ENCODE measurements at regions not wholly inside any gene's neighbourhood (a gene's known extent, or its start where the extent isn't known, plus 50 kb on each side); places are given as distances from the start of the nearest gene placed in this dataset.

- ChIA-PET CTCF (no interaction called here), POLR2A (ENCODE audit: low non-redundant PET) (no interaction called here)
- TF ChIP-seq CTCF (conservative IDR thresholded peaks at IDR 0.05; ENCODE audit: low read depth) = no peak
- no peak for DNase-seq (ENCODE audit: low spot score)
- H3K27ac ChIP-seq = no peak overlapping the region
Measured at GRCh38 chr10:4754143-4754542, 71.9 kb upstream of the AKR1E2 start.

GRCh38 chr10:4751211-4751610, 74.8 kb upstream of the AKR1E2 start:
- CTCF ChIA-PET = no interaction called here
- H3K27ac ChIP-seq = no peak overlapping the region
- POLR2A ChIA-PET (ENCODE audit: low non-redundant PET) = no interaction called here
- DNase-seq (ENCODE audit: low spot score) = no peak
- TF ChIP-seq CTCF (conservative IDR thresholded peaks at IDR 0.05; ENCODE audit: low read depth) = no peak

GRCh38 chr10:4749271-4749574, 76.8 kb upstream of the AKR1E2 start:
- no peak for DNase-seq (ENCODE audit: low spot score)
- POLR2A ChIA-PET (ENCODE audit: low non-redundant PET) = no interaction called here
- no peak for TF ChIP-seq CTCF (conservative IDR thresholded peaks at IDR 0.05; ENCODE audit: low read depth)
- CTCF ChIA-PET = interaction anchor here (1.1 kb wide), 1 partner anchor 10 kb away, joined by 4 read pairs; no protein-coding TSS in a partner anchor
- H3K27ac ChIP-seq = no peak overlapping the region

GRCh38 chr10:4748491-4749270, 77.3 kb upstream of the AKR1E2 start:
- no peak for DNase-seq (ENCODE audit: low spot score)
- POLR2A ChIA-PET (ENCODE audit: low non-redundant PET) = no interaction called here
- no peak for TF ChIP-seq CTCF (conservative IDR thresholded peaks at IDR 0.05; ENCODE audit: low read depth)
- CTCF ChIA-PET = interaction anchor here (1.1 kb wide), 1 partner anchor 10 kb away, joined by 4 read pairs; no protein-coding TSS in a partner anchor
- no peak overlapping the region for H3K27ac ChIP-seq

- ChIA-PET CTCF (interaction anchor here (0.7 kb wide), 1 partner anchor 1585 kb away, joined by 4 read pairs; no protein-coding TSS in a partner anchor), POLR2A (ENCODE audit: low non-redundant PET) (no interaction called here)
- no peak for DNase-seq (ENCODE audit: low spot score)
- no peak for TF ChIP-seq CTCF (conservative IDR thresholded peaks at IDR 0.05; ENCODE audit: low read depth)
- H3K27ac ChIP-seq = no peak overlapping the region
Measured at GRCh38 chr10:4742217-4742616, 83.8 kb upstream of the AKR1E2 start.

GRCh38 chr10:4740471-4740870, 85.5 kb upstream of the AKR1E2 start:
- no peak overlapping the region for H3K27ac ChIP-seq
- CTCF ChIA-PET = no interaction called here
- no peak for TF ChIP-seq CTCF (conservative IDR thresholded peaks at IDR 0.05; ENCODE audit: low read depth)
- POLR2A ChIA-PET (ENCODE audit: low non-redundant PET) = no interaction called here
- no peak for DNase-seq (ENCODE audit: low spot score)

Measured in RWPE1 (cell line).